HUDEP-2 (cell line): ENCODE measurements at regions not wholly inside any gene's neighbourhood (a gene's known extent, or its start where the extent isn't known, plus 50 kb on each side); places are given as distances from the start of the nearest gene placed in this dataset.

ENCODE experiments used
- DNase-seq, 76 experiments: peaks; one replicate each; lab custom pipeline; 2025; ENCODE audit not compliant: unreplicated experiment in 76 of 76; lab: John Stamatoyannopoulos, UW

DNA sequence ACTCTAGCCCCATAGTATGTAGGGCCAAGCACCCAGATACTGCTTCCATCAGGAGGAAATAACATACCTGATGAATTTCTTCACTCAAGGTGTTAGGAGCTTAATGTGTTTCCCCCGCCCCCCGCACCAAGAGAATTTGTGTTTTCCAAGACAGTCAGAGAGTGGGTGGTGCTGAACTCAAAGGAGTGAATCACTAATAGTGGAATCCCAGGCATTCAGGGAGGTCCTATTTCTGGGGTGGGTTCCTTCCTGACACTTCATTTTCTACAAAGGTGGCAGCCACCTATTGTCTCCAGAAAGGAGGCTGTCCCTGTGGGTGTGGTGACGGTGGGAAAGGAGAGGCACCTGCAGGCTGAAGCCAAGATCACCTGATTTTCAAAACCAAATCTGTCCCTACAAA is 50.8 kb upstream of the ELF5 start:
- no peak for DNase-seq

DNA sequence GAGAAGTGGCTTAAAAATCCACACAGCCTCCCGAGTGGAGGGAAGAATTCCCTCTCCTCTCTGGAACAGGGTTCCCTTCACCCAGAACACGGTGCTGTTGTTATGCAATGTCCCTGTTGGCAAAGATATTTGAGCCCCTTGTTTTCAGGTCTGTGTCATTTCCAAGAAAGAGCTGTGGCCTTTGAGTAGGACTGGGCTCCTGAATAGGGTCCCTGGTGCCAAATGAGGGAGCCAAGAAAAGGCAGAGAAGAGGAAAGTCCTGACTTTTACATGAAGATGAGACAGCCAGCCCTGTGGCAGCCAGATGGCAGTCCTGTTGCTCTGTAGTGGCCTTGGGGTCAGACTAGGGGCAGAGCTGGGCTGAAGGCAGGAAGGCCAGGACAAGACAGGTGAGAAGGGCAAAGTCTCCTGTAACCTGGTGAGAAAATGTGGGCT is 51.2 kb upstream of the ELF5 start:
- DNase-seq: no peak

DNA sequence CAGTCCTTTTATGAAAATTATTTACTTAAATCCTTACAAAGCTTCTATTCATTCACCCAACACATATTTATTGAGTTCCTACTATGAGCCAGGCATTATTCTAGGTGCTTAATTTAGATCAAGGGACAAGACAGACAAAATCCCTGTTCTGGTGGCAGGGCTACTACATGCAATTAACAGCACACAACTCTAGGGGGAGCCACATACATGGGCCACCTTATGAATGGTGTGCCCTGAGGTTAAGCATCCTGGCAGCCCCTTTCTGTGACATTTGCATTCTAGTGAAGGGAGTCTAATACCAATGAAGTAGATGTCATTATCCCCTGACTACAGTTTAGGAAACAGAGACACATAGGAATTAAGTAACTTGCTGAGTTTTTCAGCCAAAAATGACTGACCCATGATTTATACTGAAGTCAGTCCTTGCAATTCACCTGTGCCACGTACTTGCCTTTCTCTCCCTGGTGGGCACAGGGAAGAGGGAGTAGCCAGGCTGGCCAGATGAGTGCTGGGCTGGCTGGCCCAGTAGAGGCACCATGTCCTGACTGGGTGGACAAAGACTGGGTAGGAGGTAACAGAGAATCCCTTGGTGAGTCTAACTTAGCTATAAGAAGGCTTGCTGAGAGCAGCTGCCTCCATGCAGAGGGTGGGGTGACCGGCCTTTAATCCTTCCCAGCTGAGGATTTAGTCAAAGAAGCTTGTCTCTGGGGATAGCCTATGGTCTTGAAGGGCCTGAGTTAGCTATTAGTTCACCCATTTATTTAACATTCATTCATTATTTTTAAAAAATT is 52.0 kb upstream of the ELF5 start:
- peak in 16 of 76 experiments; percentile 2 to 43 (median 13) for DNase-seq

DNA sequence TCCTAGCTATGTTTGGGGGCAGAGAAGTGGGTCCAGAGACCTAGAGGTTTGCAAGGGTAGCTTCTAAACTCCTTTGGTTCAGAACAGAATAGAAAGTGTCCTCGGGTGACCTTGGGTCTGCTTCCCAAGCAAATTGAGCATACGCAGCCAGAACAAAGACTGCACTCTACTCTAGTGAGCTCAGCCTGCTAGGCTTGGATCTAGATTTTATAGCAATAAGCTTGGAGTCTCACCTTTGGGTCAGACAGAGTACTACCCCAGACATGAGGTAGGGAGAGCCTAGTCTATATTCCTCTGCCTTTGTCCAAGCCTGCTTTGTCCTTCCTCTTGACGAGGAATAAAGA is 52.6 kb upstream of the ELF5 start:
- DNase-seq: no peak

DNA sequence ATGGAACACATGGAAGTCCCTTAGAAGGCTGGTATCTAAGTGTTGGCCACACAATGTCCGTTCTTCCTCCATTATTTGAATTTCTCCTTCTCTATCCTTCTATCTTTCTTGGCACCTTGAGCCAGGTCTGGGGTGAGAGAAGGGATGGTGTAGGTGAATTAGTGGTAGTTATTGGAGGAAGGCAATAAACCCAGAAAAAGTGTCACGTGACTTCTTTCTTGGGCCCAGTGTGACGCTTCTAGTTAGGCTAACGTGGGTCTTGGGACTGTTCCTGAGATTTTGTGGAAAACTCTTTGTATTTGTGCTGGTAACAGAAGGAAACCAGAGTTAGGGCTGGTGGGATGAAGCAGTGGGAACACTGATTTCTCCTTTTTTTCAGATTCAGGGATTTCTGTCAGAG is 53.1 kb upstream of the ELF5 start:
- DNase-seq: no peak

DNA sequence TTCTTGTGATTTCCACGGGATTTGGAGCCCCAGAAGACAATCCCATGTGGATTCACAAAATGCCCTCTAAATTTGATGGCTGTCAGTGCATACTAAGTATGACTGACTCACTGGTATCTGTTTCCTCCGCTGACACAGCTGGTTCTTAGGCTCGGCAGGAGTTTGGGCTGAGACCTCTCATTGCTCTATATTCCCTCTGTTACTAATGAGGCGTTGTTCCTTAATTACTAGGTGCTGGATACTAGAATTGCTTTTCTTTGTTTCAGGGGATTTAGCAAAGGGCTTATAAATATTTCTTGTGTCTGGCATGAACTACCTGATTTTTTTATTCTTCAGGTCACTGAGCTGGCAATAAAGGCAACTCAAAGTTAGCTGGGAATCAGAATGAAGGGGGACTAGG is 53.2 kb upstream of the EHF start:
- DNase-seq: no peak

DNA sequence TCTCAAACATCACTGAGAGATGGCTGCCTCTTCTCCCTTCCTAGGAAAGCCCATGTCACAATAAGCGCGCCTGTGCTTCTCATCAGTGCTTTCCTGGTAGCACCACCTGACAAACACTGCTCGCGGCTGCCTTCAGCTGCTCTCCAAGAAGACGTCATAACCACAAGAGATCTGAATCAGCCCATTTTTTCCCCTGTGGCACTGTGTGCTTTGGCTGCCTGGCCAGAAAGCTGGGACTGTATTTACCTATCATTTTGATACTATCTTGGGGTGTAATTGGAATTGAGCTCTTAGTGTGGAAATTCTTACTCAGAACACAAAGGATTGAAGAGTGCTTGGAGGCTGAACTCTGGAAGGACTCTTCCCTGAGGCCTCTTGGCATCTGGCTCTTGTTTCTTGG is 50.3 kb upstream of the EHF start:
- peak in 3 of 76 experiments; percentile 5 to 14 (median 6) for DNase-seq
